ENCODE measurements at regions not wholly inside any gene's neighbourhood (a gene's known extent, or its start where the extent isn't known, plus 50 kb on each side); places are given as distances from the start of the nearest gene placed in this dataset.

GRCh38 chr18:38025433-38026038, 459.9 kb upstream of the CELF4 start:
- no peak for TF ChIP-seq CTCF (conservative IDR thresholded peaks at IDR 0.05)

GRCh38 chr18:38023871-38024270, 458.3 kb upstream of the CELF4 start:
- H3K27ac ChIP-seq = no peak overlapping the region
- TF ChIP-seq CTCF (conservative IDR thresholded peaks at IDR 0.05) = no peak

More at GRCh38 chr18:38025433-38026038, 459.9 kb upstream of the CELF4 start:
- H3K27ac ChIP-seq = no peak overlapping the region

- TF ChIP-seq CTCF (conservative IDR thresholded peaks at IDR 0.05) = no peak
- no peak overlapping the region for H3K27ac ChIP-seq
These were observed 456.6 kb upstream of the CELF4 start for GRCh38 chr18:38022234-38022633.

- TF ChIP-seq CTCF (conservative IDR thresholded peaks at IDR 0.05) = no peak
- no peak overlapping the region for H3K27ac ChIP-seq
These were observed 453.7 kb upstream of the CELF4 start for GRCh38 chr18:38019292-38019691.

DNA sequence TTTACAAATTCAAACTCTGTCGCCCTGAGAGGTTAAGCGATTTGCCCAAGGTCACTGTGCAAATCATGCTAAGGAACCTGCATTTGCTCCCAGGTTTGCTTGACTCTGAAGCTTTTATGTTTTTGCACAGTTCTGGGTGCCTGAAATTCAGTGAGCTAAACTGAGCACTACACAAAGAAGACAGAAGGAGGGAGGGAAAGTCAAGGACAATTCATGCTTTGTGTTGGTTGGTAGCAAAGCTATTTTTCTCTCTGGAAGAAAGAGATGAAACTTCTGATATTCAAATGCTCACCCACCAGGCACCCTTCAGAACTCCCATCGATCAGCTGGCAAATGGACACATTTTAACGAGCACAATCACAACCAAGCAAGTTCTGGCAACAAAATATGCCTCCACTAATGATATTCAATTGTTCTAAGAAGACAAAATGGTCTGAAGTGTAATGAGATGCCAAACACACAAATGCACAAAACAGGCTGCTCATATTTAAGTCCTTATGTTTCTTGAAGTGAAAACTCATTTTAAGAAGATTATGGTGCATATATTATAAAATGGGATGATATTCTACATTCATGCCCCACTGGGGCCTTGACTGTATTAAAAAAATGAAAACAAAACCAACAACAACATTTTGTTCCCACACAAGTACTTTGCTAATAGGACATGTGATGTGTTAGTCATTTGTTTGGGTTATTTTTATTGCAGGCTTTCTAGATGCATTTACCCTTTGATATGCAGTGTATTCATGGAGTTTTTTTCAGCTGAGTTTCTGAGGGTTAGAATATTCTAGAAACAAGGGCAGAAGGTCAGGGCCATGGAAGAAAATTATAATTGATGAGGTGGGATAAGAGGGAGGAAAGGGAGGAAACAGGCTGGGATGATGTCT, 445.6 kb upstream of the CELF4 start:
- H3K27ac ChIP-seq = no peak overlapping the region
- TF ChIP-seq CTCF (conservative IDR thresholded peaks at IDR 0.05) = no peak

DNA sequence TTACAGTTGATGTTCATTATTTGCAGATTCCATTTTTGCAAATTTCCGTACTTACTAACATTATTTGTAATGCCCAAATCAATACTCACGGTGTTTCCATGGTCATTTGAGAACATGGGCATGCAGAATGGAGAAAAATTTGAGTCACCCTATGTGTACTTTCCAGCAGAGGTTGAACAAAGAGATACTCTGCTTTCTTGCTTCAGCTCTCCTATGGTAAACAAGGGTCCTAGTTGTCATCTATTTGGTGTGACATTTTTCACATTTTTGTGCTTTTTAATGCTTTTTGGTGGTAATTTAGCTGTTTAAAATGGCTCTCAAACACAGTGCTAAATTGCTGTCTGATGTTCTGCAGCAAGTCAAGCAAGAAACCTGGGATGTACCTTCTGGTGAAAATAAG, 444.4 kb upstream of the CELF4 start:
- no peak overlapping the region for H3K27ac ChIP-seq
- no peak for TF ChIP-seq CTCF (conservative IDR thresholded peaks at IDR 0.05)

DNA sequence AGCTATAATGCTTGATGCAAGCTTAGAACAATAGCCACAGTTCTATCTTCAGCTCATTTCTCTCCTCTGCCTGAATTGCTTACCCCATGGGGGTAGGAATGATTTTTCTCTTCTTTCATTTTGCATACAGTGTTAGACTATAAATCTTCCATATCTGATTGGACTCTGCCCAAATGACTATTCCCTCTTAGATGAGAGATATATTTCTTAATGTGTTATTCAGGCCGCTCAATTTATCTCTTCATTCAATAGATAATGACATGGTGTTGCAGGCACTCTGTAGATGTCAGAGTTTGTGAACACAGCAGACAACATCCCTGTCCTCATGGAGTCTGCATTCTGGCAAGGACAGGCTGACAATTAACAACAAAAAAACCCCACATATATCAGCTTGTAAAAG, 443.7 kb upstream of the CELF4 start:
- H3K27ac ChIP-seq = no peak overlapping the region
- no peak for TF ChIP-seq CTCF (conservative IDR thresholded peaks at IDR 0.05)

Measured in VCaP (cell line).